GM21576 (cell line): ENCODE measurements at regions not wholly inside any gene's neighbourhood (a gene's known extent, or its start where the extent isn't known, plus 50 kb on each side); places are given as distances from the start of the nearest gene placed in this dataset.

Source experiments
- ATAC-seq: cut with Tn5 transposase; IDR thresholded peaks from one replicate; pipeline ENCODE4 v1.9.1; 2021; ENCODE audit warnings: mild to moderate bottlenecking, moderate library complexity; ENCODE audit not compliant: unreplicated experiment

DNA sequence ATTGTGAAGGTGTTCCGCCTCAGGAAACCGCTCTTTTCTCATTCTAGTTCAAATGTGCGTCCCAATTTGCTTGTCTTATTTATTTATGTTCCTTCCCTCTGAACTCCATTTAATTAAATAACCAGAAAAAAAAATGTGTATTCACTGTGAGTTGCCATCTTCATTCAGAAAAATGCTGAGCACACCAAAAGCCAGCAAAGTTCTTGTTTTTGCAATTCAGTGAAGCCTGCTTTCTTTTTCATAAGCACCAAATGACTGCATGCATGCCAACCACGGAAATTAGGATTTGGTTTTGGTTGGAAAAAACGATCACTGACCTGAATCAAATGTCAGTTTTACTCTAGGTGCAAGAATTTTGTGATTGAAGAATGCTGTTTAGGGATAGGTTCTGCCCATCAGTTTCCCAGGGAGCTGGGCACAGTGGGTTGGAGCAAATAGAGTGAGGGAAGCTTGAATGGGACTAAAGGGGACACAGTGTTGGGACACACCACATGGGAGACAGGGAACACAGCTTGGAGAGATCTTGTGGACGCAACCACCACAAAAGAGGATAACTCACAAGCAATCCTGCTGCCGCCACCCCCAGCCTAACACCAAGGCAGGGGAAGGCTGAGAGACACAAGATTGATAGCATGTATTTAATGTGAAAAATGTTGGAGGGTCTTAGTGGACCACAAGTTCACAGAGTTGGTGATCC lies 183.4 kb upstream of the GALNT2 start:
- no peak for ATAC-seq

GRCh38 chr1:229884765-229885164 lies 182.3 kb upstream of the GALNT2 start:
- no peak for ATAC-seq

DNA sequence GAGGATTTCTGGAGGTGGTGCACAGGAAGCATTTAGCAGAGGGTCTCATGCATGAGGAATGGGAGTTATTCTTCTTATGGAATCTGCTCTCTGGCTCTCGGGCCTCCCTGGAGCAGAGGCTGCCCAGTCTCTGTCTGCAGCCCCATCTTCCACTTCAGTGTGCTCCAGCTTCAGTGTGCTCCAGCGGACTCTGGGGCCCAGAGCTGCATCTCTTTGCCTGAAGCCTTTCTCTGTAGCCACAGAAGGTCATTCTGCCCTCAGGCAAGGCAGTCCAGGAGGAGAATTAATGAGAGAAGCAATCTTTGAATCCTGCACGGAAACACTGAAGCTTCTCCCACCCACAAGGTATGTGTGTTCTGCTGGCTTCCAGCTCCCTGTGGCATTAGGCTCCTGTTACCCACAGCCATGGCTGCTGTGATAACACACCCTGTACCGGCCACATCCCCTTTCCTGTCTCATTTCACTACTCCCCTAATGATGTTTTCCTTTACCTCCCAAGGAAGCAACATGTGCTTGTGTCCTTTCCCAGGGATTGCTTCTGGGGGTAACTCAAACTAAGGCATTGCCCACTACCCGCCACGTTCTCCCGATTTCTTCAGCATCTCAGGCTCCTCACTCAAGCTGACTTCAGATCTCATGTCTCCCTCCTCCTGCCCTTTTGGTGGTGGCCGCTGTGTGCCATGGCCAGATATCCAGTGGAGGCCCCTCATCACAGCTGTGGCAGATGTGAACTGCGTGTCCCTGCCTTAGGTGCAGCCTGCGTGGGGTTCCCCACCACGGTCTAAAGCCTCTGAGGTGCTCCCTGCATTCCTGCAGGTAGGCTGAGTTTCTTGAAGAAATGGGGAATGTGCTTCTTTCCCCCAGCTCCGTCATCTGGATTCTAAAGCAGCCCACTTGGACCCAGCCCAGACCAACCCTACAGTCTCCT lies 181.2 kb upstream of the GALNT2 start:
- ATAC-seq, result no peak

GRCh38 chr1:229886636-229887035 lies 180.4 kb upstream of the GALNT2 start:
- ATAC-seq, result no peak

- no peak for ATAC-seq
These were observed 179.8 kb upstream of the GALNT2 start for GRCh38 chr1:229887043-229887822.

DNA sequence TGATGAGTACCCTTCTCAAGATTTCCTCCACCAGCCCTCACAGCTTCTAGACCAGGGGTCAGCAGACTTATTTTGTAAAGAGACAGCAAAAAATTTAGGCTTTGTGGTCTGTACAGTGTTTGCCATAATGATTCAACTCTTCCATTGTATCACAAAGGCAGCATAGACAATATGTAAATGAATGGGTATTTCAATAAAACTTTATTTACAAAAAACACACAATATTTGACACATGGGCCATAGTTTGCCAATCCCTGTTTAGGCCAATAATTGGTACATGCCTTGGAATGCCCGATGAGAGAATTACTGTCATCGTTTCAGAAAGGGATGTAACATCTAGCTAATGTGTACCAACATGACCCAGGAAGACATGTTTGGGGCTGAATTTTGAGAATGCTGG lies 178.9 kb upstream of the GALNT2 start:
- ATAC-seq, result no peak

- no peak for ATAC-seq
These were observed 178.5 kb upstream of the GALNT2 start for GRCh38 chr1:229888561-229889001.

DNA sequence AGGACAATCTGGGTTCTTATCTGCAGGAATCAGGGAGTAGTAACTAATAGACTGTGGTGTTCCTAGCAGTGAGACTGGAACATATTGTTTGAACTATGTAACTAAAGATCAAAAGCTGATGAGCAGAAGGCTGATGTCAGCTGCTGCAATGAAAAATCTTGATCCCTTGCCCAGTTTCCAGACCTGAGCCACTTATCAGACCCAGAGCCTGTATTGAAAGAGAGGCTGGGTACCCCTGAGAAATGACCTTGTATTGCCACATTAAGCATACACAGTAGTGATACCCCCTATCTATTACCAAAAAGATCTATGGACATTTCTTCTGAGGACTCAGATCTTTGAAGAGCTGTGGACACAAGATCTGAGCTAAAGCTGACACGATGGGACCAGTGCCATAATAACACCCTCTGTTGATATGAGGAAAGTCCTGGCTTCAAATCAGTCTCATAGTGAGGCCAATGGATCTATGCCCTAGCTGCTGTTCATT lies 178.0 kb upstream of the GALNT2 start:
- no peak for ATAC-seq

- no peak for ATAC-seq
These were observed 175.8 kb upstream of the GALNT2 start for GRCh38 chr1:229891227-229891626.

DNA sequence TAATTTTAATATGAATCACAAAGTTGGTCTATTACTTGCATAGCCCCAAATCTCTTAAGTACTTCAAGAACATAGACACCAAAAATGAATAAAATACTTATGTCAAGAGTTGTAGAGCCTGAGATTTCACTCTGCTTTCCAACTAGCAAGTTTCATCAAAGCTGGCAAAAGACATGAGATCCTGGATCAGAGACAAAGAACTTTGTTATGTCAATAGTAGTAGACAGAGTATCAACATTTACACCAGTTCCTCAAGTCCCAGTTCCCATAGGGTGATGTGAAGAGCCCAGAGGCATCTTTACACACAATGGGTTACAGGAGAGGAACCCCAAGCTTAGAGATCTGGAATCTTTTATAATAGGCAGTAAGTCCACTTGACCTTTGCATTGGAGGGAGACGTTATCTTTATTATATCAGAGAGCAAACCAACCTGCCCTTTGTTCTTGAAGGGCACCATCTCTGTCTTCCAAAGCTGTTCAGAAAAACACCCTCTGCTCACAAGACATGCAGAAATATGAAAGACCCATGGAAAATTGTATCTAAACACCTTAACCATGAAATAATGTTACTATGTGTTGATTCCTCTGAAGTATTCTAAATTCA lies 174.4 kb upstream of the GALNT2 start:
- no peak for ATAC-seq

DNA sequence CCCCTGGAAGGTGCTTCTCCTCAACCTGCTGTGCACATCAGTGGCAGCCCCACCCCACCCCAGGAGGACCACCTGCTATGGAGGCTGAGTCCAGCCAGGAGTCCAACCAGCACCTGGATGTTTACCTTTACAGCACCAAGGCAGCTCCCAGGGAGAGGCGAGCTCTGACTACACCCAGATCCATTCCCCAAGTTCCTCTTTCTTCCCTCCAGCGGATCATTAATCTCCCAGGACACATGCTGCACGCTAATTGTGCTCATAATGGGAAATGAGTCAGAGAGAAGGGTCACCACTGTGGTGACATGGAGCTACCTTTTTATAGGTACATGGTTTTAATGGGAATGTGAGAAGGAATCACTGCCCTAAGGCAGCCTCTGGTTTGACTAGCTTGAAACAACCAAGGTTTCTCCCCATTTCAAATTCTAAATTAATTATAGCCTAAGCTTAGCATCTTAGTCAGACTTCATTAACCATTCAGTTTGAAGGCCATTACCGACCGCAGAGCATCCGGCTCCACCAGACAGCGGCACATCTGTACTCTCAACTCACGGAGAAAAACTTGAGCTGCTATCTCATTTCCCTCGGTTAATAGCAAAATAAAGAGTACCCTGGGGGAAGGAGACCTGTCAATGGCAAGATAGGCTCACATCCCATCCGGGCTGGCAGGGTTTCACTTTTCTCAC lies 173.1 kb upstream of the GALNT2 start:
- no peak for ATAC-seq

- ATAC-seq, result no peak
These were observed 172.5 kb upstream of the GALNT2 start for GRCh38 chr1:229894532-229894931.

- no peak for ATAC-seq
These were observed 171.4 kb upstream of the GALNT2 start for GRCh38 chr1:229895605-229896004.

DNA sequence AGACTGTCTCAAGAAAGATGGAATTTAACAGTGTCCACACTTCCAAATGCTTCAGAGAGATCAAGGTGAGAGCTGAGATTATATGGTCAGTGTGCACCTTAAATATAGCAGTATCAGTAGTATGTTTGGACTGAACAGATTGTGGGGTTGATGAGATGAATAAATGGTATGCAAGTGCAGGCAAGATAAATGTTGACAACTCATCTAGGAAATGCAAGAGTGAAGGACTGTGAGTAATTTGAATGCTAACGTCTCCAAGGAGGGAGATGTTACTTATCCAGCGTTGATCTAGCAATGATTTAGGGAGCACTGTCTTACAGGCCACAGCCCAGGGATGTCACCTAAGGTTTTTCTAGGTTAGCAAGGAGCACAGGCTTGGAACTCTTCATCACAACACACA lies 170.7 kb upstream of the GALNT2 start:
- ATAC-seq, result no peak

DNA sequence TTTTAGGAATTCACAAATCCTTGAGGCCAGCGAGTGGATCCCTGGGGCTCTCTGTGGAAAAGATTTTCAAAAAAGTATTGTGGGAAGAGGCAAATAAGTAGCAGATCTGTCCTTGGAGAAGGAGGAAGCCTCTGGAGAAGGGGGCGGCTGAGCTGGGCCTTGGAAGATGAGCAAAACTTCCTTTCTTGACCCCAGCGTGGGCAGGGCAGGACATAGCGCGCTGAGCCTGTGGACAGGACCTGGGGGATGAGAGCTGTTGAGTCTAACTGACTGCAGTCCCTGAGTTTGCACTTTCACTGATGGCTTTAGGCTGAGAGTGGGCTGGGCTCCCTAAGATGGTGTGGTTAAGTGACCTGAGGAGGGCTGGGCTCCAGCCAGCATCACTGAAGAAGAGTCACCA lies 170.2 kb upstream of the GALNT2 start:
- ATAC-seq, result no peak

DNA sequence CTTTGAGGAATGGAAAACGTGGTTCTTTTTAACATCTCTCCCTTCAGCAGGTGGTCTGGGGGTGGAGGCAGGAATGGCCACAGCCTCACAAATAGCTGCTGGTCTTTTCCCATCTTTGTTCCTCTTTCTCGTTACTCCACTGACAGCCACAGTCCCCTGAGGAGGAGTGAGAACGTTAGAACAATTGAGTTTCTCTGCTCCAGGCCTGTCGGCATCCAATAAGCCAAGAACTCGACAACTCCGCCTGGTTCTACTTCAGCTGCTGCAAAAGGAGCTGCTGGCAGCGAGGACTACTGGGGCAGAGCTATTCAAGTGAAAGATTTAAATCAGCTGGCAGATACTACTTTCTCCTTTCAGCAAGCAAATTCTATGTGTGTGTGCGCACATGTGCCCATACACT lies 169.5 kb upstream of the GALNT2 start:
- no peak for ATAC-seq

DNA sequence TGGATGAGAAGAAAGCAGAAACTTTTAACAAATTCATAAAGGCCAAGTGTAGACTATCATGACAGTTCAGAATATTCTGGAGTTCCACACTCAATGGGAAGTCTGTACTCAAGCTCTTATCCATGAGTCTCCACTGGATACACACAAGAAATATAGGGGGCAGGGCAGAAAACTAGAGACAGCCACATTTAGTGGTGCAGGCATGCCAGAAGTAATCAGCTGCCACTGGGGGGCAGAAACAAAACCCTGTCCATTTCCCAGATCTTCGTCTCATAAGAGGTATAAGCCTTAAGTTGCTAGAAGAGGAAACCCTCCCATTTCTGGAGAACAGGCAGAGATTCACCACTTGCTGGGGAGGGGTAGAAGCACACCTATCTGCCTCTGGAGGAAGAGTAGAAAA lies 166.8 kb upstream of the GALNT2 start:
- ATAC-seq, result no peak

- no peak for ATAC-seq
These were observed 161.9 kb upstream of the GALNT2 start for GRCh38 chr1:229905031-229905545.

GRCh38 chr1:229905652-229906051 lies 161.4 kb upstream of the GALNT2 start:
- no peak for ATAC-seq
